Head of caudate nucleus (tissue), 42 donors: ENCODE measurements at regions not wholly inside any gene's neighbourhood (a gene's known extent, or its start where the extent isn't known, plus 50 kb on each side); places are given as distances from the start of the nearest gene placed in this dataset.
"Not testable (repeated sequence)": the region's sequence is repeated elsewhere in the genome, so short reads cannot be mapped to it uniquely, and the experiment has no call there.

Source experiments
- DNase-seq, 42 donors: peaks; one replicate each; pipeline versions ENCODE4 v3.0.0 to v3.0.0-alpha.2; 2020 to 2021; ENCODE audit warnings: mixed read lengths in 7 of 42
- intact Hi-C: fragments of 100-400 bp; cut with DNase I; formaldehyde crosslinking; loops from one replicate; pipeline ENCODE4 v1.15.0; 2022

DNA sequence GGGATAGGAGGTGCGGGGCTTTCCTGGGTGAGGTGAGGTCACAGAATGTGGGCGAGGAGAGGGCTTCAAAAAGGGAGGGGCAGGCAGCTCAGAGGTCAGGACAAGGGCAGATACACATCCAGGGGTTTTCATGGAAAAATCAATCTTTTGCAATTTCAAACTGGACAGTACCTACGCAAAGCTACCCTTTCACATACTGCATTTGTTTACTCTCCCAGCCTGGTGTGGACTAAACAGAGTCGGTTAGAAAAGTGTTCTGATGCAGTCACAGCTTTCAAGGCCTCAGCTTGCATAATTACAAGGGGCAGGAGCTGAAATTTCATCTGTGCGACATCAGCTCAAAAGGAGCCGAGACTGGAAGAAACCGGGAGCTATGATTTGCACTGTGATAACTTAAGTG, 309.9 kb upstream of the SOX1 start:
- intact Hi-C loops, DNase-seq: not testable (repeated sequence)

DNA sequence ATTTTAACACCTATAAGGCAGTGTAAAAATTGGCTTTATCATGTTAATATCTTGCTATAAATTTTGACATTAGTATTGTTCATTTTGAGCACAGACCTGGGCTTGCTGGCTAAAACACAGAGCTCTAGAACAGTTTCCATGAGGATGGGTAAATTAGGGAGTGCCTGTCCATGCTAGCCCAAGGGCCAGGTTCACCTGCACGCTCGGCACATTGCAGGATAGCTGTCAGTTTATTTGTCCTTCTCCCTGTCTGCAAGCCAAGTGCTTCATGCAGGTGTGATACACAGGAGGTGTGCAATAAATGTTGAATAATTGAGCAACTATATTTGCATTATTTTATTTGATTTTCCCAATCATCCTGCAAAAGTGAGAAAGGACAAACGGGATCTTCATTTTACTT, 309.3 kb upstream of the SOX1 start:
- DNase-seq, intact Hi-C loops: not testable (repeated sequence)

DNA sequence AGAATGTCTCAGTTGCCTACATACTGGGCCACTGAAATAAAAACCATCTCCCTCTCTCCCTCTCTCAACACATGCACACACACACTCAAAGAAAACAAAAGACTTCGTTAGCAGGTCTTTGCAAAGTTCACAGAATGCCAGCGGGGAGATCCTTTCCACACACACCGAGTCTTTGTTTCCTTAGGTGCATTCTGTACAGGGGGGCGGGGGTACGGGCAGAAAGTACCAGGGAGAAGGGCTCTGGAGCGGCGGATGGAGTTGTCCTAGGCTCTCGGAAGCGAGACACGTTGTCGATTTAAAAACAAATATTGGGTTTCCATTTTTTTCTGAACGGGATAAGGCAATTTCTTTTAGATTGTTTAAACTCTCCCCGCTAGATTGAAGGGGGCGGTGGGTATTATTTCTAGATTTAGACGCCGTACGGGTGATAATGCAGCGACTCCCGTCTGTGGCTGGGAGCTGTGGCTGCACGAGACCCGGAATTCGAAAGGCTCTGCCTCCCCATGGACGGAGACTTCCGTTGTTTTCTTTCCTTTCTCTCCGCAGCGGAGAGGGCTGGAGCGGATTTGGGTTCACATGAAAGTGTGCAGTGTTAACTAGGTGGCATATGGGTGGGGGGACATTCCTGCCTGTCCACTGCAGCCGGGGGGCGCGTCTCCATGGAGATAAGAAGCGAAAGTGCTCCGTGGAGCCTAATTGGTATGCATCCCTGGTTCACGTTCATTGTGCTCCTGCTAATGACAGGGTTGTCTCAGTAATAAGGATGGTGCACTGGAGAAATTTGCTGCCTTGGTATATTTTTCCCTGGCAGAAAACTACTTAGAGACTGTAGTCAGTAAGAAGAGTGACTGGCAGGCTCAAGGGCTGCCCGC, 303.7 kb upstream of the SOX1 start:
- intact Hi-C loops, DNase-seq: not testable (repeated sequence)

DNA sequence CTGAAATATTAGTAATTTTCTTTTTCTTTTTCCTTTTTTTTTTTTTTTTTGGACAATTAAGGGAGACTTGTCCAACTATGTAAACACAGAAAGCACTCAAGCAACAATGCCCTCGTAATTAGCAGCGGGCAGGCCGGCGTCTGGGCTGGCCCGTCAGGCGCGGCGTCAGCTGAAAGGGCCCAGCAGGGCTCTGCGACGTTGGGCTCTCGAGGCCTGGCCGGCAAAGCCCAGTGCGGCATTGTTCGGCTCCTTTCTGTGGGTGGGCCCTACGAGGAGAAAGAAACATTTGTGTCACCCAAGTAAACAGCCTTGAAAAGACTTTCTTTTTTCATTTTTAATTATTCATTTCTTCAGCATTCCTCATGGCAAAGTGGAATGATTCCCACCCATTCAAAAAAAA, 302.4 kb upstream of the SOX1 start:
- DNase-seq, intact Hi-C loops: not testable (repeated sequence)

DNA sequence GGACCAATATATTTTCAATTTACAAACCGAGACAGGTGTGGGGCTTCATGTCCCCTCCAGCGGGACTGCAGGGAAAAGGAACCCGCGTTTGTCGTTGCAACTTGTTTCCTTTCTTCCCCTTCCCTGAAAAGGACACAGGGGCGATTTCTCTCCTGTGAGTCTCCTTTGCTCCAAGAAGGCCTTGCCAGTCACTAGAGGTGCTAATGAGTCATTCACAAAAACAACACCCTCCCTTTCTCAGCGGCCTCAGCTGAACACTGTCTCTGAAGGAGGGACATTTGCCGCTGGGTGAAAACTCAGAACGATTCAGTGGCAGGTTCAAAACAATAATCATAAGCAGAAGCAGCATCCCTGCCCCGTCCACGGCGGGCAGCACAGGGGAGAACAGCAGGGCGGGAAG, 302.0 kb upstream of the SOX1 start:
- DNase-seq, intact Hi-C loops: not testable (repeated sequence)

DNA sequence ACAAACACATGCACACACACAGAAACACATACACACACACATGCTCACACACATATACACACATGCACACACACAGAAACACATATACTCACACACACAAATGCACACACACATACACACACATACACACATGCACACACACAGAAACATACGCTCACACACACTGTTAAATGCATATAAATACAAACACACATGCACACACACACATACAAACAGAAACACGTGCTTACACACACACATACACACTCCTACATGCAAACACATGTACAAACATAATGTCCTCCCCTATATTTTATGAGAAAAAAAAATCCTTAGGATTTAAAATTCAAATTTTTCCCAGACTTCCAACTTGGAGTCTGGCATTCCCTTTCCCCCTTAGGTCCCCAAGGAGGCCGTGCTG, 291.2 kb upstream of the SOX1 start:
- peak in 1 of 42 donors; percentile 15 for DNase-seq
- intact Hi-C loops = not testable (repeated sequence)

DNA sequence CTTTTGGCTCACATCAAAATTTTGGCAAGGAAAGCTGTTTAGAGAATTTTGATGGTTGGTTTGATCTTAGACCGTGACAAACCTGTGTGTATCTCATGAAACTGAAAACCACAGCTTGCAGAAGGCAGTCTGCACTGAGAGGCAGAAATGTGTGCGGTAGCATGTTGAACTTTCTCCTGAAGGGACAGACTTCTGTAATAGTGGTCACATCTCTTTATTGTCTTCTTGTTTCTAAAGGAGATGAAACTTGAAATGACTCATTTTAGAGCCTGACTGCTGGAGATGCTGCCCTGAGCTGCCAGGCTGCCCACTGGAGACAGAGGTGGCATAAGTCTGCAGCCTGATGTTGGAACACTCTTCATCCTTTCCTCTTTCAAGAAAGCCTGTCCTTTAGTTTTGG, 289.6 kb upstream of the SOX1 start:
- intact Hi-C loops, DNase-seq: not testable (repeated sequence)

DNA sequence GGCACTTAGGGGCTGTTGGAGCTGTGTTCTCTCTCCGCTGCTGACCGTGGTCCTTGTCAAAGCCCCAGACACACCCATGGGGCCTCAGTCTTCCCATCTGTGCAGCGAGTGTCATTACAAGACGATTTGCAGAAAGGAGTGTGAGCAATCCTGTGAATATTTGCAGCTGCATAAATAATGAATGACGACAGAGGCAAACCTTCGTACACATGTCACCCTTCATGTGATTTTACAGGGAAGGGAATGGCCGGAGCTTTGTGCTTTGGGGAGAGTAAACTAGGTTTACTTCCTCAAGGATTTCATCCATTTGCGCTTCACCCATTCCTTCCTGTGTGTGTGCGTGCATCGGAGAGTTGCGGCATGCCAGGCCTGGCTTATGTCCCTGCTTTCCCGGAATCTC, 285.6 kb upstream of the SOX1 start:
- DNase-seq, intact Hi-C loops: not testable (repeated sequence)

DNA sequence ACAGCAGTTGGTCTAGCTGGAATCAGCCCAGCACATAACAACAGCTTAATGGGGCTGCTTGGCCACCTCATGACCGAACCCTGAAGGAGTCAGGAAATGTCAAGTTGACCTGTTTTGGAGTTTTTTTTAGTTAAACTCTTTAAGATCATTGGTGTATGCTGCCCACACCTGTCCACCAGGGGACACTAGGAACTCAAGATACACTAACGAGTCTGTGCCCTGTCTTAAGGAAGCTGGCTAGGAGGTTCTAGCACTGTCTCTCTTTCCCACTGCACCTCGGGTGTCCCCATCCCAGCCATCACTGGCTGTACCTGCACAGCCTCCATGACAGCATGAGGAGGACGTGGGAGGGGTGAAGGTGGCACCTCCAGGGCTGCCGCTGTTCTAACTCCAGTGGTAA, 279.6 kb upstream of the SOX1 start:
- DNase-seq, intact Hi-C loops: not testable (repeated sequence)

DNA sequence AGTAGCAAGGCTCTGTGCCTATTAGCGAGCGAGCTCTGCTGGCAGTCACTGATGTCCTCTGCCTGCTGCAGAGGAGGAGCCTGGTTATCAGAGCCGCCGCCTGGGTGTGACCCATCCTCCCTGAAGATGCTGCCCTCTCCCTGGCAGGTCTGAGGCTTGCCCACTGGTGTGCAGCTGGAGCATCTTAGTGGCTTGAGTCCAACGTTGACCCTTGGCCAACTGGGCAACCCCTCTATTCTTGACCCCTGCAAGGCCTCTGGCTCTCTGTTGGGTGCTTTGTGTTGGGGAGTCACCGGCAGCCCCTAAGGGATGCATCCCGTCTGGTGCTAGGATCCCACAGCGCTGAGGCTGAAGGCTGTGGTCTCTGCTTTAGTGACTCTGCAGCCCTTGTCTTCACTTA, 277.9 kb upstream of the SOX1 start:
- peak in 1 of 42 donors; percentile 25 for DNase-seq
- intact Hi-C loops = no loop called here

DNA sequence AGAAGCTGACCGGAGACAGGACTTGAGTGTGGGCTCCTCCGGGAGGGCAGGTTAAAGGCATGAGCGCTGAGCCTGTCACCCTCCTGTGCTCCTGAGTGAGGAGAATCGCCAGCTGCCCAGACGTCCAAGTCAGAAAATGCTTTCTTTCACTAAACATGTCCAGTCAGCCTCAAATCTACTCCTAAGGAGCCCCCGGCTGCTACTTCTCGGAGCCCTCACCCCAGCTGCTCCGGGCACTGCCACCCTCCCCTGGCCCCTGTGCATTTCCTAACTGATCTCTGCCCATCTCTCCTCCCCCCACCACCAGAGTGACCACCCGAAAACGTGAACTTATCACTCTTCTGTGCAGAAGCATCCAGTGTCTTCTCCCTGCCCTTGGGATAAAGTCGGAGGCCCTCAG, 277.5 kb upstream of the SOX1 start:
- intact Hi-C loops = no loop called here
- DNase-seq = peak in 2 of 42 donors; percentile 17 to 25

DNA sequence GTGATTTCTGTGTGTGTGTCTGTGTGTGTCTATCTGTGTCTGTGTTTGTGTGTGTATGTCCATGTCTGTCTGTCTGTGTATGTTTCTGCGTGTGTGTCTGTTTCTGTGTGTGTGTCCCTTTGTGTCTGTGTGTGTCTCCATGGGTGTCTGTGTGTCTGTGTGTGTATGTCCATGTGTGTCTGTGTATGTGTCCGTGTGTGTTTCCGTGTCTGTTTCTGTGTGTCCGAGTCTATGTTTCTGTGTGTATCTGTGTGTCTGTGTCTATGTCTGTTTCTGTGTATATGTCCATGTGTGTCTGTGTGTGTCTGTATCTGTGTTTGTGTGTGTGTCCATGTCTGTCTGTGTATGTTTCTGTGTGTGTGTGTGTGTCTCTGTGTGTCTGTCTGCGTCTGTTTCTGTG, 276.3 kb upstream of the SOX1 start:
- DNase-seq = peak in 1 of 42 donors; percentile 9
- intact Hi-C loops = no loop called here

DNA sequence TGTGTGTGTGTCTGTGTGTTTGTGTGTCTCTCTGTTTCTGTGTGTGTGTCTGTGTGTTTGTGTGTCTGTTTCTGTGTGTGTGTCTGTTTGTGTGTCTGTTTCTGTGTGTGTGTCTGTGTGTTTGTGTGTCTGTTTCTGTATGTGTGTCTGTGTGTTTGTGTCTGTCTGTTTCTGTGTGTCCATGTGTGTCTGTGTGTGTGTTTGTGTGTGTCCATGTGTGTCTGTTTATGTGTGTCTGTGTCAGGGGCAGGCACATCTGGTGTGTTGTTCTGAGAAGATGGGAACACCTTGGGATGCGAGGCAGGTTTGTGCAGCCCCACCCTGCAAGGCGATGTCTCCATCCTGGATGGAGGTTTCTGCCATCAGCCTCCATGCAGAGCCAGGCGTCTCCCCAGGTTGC, 275.8 kb upstream of the SOX1 start:
- peak in 1 of 42 donors; percentile 26 for DNase-seq
- intact Hi-C loops = no loop called here

DNA sequence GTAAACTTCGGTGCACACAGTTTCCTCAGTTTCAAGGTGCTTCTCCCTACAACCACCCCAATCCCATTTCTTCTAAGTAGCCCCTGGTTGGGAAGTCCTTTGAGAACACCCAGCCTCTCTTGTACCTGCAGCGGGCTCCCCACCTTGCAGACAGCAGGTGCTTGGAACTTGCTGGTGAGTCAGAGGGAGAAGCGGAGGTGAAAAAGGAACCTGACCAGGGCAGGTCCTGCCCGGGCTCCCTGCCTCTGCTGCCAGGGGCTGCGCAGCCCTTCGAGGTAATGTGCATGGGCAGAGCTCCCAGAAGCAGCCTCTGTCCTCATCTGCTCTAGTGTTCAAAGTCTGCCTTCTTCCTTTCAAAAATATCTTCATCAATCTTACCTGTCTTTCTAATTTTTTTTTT, 274.0 kb upstream of the SOX1 start:
- intact Hi-C loops = no loop called here

More for the DNA sequence above, 274.0 kb upstream of the SOX1 start:
- DNase-seq = peak in 1 of 42 donors; percentile 14
